HG03520 (cell line): ENCODE measurements at regions not wholly inside any gene's neighbourhood (a gene's known extent, or its start where the extent isn't known, plus 50 kb on each side); places are given as distances from the start of the nearest gene placed in this dataset.
"Not testable (repeated sequence)": the region's sequence is repeated elsewhere in the genome, so short reads cannot be mapped to it uniquely, and the experiment has no call there.

ENCODE experiments used
- ATAC-seq: cut with Tn5 transposase; IDR thresholded peaks from one replicate; pipeline ENCODE4 v1.9.1; 2021; ENCODE audit warnings: mild to moderate bottlenecking, moderate library complexity; ENCODE audit not compliant: unreplicated experiment

DNA sequence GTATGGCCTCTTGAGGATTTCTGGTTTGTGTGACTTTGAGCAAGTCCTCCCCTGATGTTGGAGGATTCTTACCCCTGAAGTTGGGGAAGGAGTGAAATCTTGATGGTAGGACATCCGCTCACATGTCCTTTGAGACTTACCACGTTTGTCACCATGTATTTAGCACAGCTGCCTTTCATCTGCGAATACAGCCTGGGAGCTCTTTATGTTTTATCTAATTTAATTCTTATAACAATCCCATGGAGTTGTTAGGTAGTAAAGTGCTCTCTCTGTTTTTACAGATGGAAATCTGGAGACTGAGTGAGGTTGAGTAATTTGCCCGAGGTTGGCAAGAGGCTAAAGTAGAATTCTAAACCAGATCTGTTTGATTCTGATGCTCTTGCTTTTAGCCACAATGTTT lies 154.9 kb upstream of the PLGLB2 start:
- ATAC-seq: not testable (repeated sequence)

DNA sequence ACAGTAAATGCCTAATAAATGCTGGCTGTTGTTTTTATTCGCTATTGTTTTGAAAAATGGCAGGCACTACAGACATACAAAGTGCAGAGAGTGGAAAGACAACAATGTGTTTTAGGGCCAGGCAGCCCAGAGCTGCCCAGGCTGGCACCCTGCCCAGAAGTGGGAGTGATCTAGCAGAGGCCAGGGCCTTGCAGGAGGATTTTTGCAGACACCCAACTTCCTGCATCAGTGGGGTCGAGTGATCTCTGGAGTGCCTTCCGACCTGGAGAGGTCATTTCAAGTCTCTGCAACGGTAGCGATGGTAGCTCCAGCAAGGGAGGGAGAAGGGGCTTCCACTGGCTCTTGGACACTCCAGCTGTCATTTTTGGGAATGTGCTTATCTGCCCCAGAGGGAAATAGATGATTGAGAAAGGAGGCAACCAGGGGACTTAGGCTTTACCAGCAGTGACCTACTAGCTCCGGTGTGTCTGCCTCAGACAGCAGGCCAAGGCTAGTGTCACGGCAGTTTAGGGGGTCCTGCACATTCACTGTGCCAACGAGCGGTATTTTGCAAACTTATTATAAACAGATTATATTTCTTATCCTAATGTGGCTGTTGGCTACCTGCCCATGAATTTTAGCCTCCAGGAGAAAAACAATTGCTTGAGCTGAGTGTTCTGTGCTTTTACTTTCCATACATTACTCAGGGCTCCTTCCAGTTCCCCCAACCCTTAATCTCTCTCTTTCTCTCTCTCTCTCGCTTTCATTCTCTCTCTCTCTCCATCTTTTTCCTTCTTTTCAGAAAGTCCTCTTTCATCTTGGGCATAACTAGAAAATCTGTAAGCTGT lies 153.9 kb upstream of the PLGLB2 start:
- not testable (repeated sequence) for ATAC-seq

DNA sequence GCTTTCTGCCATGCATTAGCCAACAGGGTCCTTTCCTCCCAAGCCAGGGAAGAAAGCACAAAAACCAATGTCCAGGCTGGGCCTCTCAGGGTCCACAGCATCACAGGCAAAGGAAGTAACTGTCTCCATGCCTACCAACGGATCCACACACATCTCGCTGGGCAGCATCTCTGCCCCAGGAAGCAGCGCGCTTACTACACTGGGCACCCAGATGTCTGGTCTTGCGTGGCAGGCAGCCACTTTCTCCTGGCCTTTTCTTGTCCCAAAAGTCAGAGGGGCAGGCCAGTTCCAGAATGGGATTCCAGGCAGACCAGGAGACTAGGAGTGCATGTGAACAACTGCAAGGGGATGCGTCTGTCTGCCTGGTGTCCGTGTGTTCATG lies 153.3 kb upstream of the PLGLB2 start:
- ATAC-seq: not testable (repeated sequence)

DNA sequence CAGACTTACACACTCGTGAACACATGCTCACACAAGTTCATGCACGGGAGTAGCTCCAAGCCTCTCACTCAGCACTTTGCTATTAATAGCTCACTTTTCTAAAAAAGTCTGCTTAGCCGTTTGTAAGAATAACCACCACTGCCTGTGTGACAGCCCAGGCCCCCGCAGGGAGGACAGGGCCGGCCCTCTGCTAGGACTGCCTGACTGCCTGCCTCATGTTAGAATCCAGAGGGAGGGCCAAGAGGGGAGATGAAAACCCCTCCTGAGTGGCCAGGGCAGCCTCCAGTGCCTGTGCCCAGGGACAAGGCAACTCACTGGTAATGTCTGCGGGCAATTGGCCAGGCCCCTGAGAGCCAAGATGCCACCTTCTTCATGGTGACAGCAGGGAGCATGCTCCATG lies 152.9 kb upstream of the PLGLB2 start:
- ATAC-seq: not testable (repeated sequence)

DNA sequence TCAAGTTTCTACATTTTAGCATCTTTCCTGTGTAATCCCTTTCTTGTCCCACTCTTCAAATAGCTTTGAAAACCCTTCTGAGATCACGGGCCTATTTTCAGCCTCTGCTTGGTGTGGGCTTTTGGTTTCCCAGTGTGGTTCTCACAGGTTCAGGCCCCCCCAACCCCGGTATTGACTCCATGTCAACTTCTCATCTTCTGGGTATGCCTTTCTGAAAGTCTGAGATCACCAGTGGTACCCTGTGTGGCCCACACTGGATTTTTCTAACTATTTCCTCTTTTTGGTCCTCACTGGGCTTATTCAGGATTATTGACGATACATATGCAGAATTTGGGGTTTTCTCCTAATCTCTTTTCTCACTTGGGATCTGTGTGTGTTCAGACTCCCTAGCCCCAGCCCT lies 146.9 kb upstream of the PLGLB2 start:
- not testable (repeated sequence) for ATAC-seq

DNA sequence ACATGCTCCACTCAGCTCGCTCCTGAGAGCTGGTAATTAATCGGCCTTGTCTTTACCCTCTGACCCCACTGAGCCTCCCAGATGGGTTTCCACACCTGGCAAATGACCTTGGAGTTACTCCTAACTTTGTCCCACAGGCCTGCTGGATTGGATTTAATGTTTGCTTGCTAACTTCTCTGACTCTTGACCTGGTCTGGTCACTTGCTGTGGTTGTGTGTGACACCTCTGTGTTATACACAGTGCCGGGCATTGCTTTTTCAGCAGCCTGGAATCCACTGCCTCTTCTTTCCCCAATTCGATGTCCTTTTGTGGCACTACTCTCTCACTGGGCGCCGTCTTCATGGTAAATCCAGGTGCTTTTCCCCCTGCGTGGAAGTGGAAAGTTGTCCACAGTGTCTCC lies 145.8 kb upstream of the PLGLB2 start:
- not testable (repeated sequence) for ATAC-seq

DNA sequence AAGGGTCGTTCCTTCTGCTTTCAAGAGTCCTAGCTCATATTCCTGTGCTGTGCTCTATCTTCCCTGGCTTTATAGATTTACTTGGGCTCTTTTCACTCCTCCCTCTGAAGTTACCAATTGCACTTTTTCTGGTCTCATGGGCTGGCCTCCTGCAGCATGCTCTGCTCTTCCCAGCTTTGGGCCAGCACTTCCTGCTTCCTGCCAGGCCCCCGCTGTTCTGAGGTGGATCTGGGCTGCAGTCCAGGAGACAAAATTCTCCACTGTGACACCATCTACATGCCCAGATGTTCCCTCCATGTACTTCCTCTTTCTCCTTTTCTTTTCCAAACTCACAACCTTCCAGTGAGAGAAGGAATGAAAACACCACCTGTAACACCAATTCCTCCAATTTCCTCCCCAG lies 145.2 kb upstream of the PLGLB2 start:
- not testable (repeated sequence) for ATAC-seq

DNA sequence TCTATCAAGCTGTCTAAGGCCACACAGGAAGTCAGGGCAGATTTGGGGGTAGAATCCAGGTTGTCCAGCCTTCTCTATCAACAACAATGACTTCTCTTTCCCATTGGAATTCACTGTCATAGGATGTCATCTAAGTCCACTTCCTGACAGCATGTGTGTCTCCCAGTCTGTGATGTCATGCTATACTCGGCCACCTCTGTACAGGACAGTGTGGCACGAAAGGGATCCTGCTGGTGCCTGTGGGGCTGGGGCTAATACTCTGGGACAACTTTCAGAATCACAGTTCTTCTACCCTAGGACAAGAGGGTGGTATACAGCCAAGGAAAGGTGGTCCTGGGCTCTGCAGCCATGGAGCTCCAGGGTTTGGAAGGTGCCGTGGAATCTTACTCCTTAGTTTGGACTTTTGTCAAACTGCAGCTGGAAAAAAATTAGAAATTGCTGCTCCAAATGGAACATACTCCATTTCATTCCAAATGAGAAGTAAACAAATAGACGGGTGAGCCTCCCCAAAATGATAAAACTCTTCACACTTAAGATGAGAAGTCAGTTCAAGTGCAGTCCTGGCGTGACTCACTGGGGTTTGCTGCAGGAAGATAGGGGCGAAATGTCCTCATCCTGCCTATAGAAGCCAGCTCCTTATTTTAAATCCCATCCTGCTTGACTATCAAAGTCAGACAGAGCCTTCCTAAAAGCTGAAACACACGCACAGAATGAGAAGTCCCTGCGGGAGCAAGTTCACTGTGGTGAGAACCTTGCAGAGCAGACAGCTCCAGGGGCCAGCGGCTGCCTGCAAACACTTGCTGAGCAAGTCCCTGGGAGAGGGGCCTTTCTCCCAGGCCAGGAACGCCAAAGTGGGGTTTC lies 144.2 kb upstream of the PLGLB2 start:
- ATAC-seq: not testable (repeated sequence)

DNA sequence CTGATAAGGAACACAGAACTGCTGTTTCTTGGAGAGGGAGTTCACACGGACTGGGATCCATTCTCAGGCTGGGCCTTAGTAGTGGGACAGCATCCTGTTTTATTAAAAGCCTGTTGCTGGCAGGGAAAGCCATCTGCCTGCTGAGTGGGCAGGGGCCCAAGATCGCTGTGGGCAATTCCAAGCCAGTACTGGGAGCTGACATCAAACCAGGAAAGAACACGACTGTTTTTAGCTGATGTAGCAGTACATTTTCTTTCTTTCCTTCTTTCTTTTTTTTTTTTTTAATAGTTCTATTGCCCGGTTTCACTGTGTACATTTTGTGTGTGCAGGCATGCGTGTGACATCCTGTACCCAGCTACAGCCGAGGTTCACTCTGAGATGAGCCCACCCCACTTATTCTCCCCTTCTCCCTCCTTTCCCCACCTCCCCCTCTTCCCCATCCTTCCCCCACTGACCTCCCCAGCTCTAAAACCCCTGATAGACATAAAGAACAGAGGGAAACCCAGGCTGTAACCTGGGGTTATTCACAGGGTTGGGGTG lies 143.5 kb upstream of the PLGLB2 start:
- ATAC-seq: not testable (repeated sequence)

DNA sequence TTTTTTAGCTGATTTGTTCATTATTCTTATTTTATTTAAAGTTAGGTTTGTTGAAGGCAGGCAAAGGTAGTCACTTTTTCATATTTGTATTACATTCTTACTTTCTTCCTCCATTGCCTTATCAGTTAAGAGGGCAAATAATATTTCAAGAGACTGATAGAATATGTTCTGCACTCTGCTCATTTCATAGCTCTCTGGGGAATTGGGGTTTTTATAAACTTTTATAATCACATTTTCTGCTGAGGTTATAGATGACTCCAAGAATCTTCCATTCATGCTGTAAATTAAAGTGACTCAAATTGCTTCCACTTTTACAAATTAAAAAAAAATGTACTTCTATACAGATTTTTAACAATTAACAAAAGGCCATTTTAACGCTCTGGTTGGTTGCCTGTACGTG lies 142.9 kb upstream of the PLGLB2 start:
- ATAC-seq: not testable (repeated sequence)

DNA sequence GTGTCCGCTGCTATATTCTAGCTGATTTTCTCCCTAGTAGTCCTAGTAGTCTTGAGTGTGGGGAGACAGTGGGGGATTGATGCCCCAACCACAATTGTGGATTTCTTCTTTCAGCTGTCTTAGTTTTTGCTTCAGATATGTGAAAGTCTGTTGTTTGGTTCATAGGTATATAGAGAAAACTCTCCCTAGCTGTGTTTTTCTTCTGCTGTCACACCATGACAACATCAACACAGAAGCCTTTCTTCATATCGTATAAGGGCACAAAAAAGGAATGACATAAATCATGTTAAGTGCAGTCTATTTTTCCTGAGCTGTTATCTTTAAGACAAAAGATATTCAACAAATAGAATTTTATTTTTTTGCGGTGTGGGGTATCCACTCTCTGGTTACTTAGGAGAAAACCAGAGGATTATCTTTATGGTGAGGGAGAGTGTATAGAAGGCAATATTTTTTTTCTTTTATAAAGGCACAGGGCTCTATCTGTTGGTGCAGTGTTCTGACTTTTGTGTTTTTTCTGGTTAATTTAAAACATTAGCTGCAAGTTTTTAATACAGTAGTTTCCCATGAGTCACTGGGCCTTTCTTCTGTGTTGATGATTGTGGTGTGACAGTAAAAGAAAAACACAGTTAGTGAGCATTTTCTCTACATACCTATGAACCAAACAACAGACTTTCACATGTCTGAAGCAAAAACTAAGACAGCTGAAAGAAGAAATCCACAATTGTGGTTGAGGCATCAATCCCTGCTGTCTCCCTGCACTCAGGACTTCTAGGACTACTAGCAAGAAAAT lies 139.3 kb upstream of the PLGLB2 start:
- ATAC-seq: not testable (repeated sequence)

DNA sequence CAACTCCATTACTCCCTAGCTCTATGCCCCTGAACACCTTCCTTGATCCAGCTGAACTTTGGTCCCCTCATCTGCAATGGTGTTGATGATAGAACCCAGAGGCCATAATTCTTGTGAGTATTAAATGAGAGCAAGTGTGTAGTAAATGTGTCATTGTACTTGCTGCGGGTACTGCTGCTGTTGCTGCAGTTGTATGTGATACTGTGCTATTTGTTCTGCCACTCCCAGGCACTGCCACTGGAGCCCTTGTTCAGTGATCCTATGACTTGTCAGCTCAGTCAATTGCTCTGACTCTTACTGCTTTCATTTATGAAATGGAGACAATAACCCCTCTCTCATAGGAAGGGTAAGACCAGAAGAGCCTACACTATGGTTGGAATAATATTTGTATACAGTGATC lies 136.9 kb upstream of the PLGLB2 start:
- ATAC-seq: not testable (repeated sequence)

DNA sequence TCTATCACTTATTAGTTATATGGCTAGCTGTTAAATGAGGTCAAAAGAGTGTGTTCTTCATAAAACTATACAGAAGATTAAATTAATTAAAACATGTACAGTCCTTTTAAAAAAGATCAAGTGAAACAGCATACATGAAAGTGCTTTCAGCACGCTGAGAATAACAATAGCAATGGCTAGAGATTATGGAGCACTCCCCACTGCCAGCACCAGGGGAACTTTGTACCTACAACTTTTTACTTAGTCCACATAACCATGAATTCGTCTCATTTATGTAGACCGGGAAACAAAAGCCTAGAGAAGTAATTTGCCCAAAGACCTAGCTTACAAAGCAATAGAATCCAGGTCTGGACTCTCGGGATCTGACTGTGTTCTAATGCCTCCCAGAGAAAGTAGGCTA lies 136.5 kb upstream of the PLGLB2 start:
- not testable (repeated sequence) for ATAC-seq

DNA sequence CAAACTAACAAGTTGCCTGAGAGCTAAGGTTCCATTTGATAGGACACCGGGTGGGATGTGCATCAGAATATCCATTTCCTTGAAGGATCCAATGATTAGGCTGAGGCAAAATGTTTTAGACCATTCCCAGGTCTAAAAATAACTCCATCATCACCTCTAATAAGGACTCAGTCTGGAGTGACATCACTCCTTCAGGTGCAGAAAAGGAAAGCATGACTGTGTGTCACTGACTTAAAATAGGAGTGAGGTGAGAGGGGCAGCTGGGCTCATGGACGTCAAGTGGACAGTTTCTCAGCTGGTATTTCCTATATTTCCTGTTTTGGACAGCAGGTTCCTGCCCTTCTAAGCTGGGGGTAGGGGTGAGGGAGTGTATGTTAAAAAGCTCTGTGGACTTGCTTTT lies 135.9 kb upstream of the PLGLB2 start:
- not testable (repeated sequence) for ATAC-seq

DNA sequence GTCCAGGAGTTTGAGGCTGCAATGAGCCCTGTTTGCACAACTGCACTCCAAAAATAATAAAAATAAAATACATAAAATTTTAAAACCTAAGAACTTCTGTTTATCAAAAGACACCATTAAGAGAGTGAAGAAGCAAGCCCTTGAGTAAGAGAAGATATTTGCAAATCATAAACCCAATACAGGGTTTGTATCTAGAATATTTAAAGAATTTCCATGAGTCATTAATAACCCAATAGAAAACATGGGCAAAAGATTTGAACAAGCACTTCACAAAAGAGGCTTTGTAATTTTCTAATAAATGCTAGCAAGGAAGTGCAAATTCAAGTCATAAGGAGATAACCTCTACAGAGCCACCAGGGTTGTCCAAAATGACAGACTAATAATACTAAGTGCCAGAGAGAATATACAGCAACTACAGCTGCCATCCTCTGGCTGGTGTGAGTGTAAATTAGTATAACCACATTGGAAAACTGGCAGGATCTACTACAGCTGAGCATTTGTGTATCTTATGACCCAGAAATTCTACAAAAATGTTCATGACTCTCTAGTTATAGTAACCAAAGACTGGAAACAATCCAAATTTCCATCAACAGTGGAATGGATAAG lies 133.0 kb upstream of the PLGLB2 start:
- ATAC-seq: not testable (repeated sequence)

DNA sequence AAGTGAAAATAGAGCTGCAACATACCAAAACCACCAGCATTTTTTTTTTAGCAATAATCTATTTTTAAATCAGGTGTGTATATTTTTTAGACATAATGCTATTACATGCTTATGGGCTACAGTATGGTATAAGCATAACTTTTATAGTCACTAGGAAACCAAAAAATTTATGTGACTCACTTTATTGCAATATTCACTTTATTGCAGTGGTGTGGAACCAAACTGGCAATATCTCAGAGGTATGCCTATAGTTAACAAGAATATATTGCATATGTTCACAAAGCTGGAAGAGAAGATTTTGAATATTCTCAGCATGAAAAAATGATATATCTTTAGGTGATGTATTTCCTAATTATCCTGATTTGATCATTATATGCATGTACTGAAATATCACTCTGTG lies 128.8 kb upstream of the PLGLB2 start:
- not testable (repeated sequence) for ATAC-seq

DNA sequence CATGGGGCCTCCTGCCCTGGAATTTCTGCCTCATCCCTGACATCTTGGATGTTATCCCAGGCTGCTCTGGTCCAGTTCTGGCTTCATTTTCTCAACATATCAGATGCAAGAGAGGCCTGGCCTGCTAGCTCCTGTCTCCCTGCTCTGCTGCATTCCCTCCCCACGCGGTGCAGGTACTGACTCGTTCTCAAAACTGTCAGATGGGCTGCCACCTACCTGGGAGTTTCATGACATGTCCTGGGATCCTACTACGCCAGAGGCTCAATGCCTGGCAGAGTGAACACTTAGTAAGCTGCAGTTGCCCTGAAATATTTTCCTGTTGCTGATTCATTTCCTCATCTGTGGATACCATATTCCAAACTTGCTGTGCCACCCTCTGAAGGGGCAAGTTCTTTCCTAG lies 126.7 kb upstream of the PLGLB2 start:
- ATAC-seq: not testable (repeated sequence)

DNA sequence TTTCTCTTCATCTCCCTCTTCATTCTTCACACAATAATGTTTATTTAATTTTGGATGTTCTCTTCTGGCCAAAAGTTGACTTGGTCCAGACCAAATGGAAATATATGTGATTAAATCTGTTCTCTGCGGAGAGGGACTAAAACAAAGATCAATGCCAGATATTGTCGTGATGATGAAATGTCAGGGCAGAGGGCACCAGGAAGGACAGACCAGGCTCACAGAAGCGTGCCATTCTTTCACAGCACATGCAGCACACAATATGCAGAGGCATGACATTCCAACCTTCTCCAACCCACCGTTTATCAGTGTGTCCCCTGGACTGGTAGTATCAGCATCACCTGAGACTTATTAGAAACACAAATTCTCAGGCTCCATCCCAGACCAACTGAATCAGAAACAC lies 125.2 kb upstream of the PLGLB2 start:
- not testable (repeated sequence) for ATAC-seq

DNA sequence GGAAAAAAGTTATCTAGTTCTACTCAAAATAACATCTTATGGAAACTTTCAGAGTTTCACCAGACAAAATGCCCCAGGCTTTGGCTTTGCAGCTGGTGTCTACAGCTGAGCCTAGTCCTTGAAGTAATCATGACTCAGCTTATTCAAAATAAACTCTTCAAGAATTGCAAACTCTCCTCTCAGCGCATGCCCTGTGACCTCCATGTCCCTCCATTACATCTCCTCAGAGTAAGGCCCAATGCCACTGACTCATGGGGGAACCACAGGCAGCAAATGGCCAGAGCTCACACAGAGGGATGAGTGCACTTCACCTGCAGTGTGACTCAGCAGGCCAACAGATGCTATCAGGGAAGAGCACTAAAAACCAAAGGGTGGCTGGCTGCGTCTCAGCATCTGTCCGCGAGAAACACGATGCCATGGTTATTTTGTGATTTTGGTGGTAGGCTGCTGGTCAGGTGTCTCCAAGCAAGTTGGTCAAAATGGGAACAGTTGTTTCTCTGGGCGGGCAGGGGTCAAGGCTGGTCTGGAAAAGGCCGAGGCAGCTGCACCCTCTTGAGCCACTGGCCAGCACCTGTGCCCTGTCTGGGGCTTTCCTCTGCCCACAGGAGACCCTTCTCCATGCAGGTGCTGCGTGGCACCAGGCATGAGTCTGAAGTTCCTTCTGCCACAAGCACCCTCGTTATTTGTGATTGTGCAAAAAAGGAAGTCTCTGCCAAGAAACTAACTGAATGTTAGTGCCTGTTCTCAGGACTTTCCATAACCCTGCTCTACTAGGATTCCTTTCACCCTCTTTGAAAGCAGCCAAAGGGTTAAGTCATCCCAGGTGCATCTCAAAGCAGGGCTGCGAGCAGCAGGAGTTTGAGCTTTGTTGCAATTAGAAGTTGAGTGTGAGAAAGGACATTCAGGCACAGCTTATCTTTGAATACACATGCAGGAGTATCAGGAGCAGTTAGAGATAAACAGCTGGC lies 118.1 kb upstream of the PLGLB2 start:
- not testable (repeated sequence) for ATAC-seq
